22Rv1 (cell line): ENCODE measurements at regions not wholly inside any gene's neighbourhood (a gene's known extent, or its start where the extent isn't known, plus 50 kb on each side); places are given as distances from the start of the nearest gene placed in this dataset.

Experiments
- CTCF ChIP-seq: fragments of 450-650 bp; IDR thresholded peaks from 2 replicates; pipeline ENCODE4 v1.5.1; 2017; ENCODE audit warnings: mild to moderate bottlenecking
- ZFX ChIP-seq: fragments of 450-650 bp; IDR thresholded peaks from 2 replicates; pipeline ENCODE4 v1.6.1; 2017; ENCODE audit warnings: antibody characterized with exemption, borderline replicate concordance

DNA sequence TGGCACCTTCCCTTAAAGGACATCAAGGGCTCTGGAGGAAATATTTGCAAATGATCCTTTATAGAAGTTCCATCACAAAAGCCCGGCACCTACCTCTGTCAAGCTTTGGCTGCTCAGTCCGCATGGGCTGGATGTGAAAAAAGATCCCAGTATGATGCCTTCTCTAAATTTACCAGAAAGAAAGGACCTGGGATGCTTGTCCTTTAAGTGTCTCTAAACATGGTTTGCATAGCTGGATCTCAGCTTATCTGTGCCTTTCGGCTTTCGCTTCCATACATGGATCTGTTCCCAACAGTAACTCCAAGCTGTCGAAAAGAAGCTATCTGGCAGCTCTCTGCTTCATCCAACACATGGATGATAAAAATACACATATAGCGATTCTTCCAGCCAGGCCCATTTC, 60.4 kb upstream of the SLC8A1 start:
- no peak for TF ChIP-seq CTCF
- no peak for TF ChIP-seq ZFX
